Liver (tissue), 7 donors: ENCODE measurements at regions not wholly inside any gene's neighbourhood (a gene's known extent, or its start where the extent isn't known, plus 50 kb on each side); places are given as distances from the start of the nearest gene placed in this dataset.
"Not testable (repeated sequence)": the region's sequence is repeated elsewhere in the genome, so short reads cannot be mapped to it uniquely, and the experiment has no call there.

Source experiments
- DNase-seq: peaks from one replicate; pipeline ENCODE4 v3.0.0-alpha.2; 2017; ENCODE audit warnings: low spot score
- H3K27ac ChIP-seq, 2 donors: one replicate each; pipeline ENCODE4 v1.7.0; 2013; ENCODE audit warnings: inconsistent platforms in 2 of 2, low read length in 2 of 2, control low read depth in 1 of 2, low read depth in 1 of 2, mild to moderate bottlenecking in 1 of 2
- H3K27me3 ChIP-seq, 4 donors: one replicate each; pipeline versions ENCODE4 v1.6.1 to v1.7.0; 2013; ENCODE audit warnings: low read length in 3 of 4, inconsistent platforms in 1 of 4, mild to moderate bottlenecking in 1 of 4, moderate library complexity in 1 of 4; ENCODE audit not compliant: control insufficient read depth in 4 of 4, insufficient read depth in 4 of 4
- H3K36me3 ChIP-seq, 4 donors: one replicate each; pipeline versions ENCODE4 v1.6.1 to v1.7.0; 2013; ENCODE audit warnings: low read length in 3 of 4, mild to moderate bottlenecking in 3 of 4, low read depth in 1 of 4, moderate library complexity in 1 of 4; ENCODE audit not compliant: control insufficient read depth in 4 of 4, insufficient read depth in 3 of 4
- H3K4me1 ChIP-seq, 4 donors: one replicate each; pipeline versions ENCODE4 v1.6.1 to v1.7.0; 2013; ENCODE audit warnings: low read length in 3 of 4, mild to moderate bottlenecking in 3 of 4, moderate library complexity in 1 of 4; ENCODE audit not compliant: control insufficient read depth in 4 of 4, insufficient read depth in 4 of 4
- H3K4me3 ChIP-seq, 3 donors: one replicate each; pipeline versions ENCODE4 v1.6.1 to v1.7.0; 2013; ENCODE audit warnings: low read length in 3 of 3, control low read depth in 1 of 3, low read depth in 1 of 3, mild to moderate bottlenecking in 1 of 3
- H3K9ac ChIP-seq, 2 donors: one replicate each; pipeline ENCODE4 v1.7.0; 2013; ENCODE audit warnings: low read length in 2 of 2, mild to moderate bottlenecking in 2 of 2, moderate library complexity in 2 of 2, control low read depth in 1 of 2, low read depth in 1 of 2
- H3K9me3 ChIP-seq, 4 donors: one replicate each; pipeline versions ENCODE4 v1.6.1 to v1.7.0; 2013; ENCODE audit warnings: low read length in 3 of 4; ENCODE audit not compliant: control insufficient read depth in 4 of 4
- ATF3 ChIP-seq: IDR thresholded peaks from 2 replicates; pipeline ENCODE4 v1.6.1; 2016; ENCODE audit warnings: antibody characterized with exemption
- EGR1 ChIP-seq, 2 donors: IDR thresholded peaks; 2 replicates each; pipeline ENCODE4 v1.6.1; 2016 to 2018; ENCODE audit warnings: antibody characterized with exemption in 2 of 2, low read depth in 2 of 2
- FOXA1 ChIP-seq: IDR thresholded peaks from 2 replicates; pipeline ENCODE4 v1.6.1; 2016; ENCODE audit warnings: antibody characterized with exemption
- FOXA2 ChIP-seq: IDR thresholded peaks from 2 replicates; pipeline ENCODE4 v1.6.1; 2016; ENCODE audit warnings: antibody characterized with exemption
- HNF4A ChIP-seq, 2 donors: conservative IDR thresholded peaks; 2 replicates each; pipeline ENCODE4 v1.6.1; 2016; ENCODE audit warnings: antibody characterized with exemption in 2 of 2, mild to moderate bottlenecking in 2 of 2
- HNF4G ChIP-seq: IDR thresholded peaks from 2 replicates; pipeline ENCODE4 v1.6.1; 2016; ENCODE audit warnings: antibody characterized with exemption
- JUND ChIP-seq, 2 donors: IDR thresholded peaks; 2 replicates each; pipeline ENCODE4 v1.6.1; 2016; ENCODE audit warnings: antibody characterized with exemption in 2 of 2
- MAX ChIP-seq: IDR thresholded peaks from 2 replicates; pipeline ENCODE4 v1.6.1; 2016; ENCODE audit warnings: antibody characterized with exemption
- NR2F2 ChIP-seq: IDR thresholded peaks from 2 replicates; pipeline ENCODE4 v1.6.1; 2016; ENCODE audit warnings: antibody characterized with exemption
- RAD21 ChIP-seq, 2 donors: IDR thresholded peaks; 2 replicates each; pipeline ENCODE4 v1.6.1; 2016; ENCODE audit warnings: antibody characterized with exemption in 2 of 2, mild to moderate bottlenecking in 2 of 2
- REST ChIP-seq: IDR thresholded peaks from 2 replicates; pipeline ENCODE4 v1.6.1; 2016; ENCODE audit warnings: antibody characterized with exemption, mild to moderate bottlenecking
- RXRA ChIP-seq, 2 donors: IDR thresholded peaks; 2 replicates each; pipeline ENCODE4 v1.6.1; 2017 to 2018; ENCODE audit warnings: antibody characterized with exemption in 2 of 2, mild to moderate bottlenecking in 1 of 2
- SP1 ChIP-seq: IDR thresholded peaks from 2 replicates; pipeline ENCODE4 v1.6.1; 2018; ENCODE audit warnings: antibody characterized with exemption, mild to moderate bottlenecking
- YY1 ChIP-seq: IDR thresholded peaks from 2 replicates; pipeline ENCODE4 v1.6.1; 2016; ENCODE audit warnings: antibody characterized with exemption, mild to moderate bottlenecking
- ZBTB33 ChIP-seq: IDR thresholded peaks from 2 replicates; pipeline ENCODE4 v1.6.1; 2016; ENCODE audit warnings: antibody characterized with exemption
- WGBS: extraction: QIAGEN DNeasy Blood & Tissue Kit; methylation state at CpG from one replicate; pipeline ENCODE4 v1.1.7; 2013; 5-methylcytosine and 5-hydroxymethylcytosine counted together
- donor health status: healthy.
- donor health status: healthy.
- donor health status: healthy.
- donor health status: healthy.

- Histone ChIP-seq H3K9me3 (no peaks in the 10 kb centered on the region), H3K4me3 (no peak overlapping the region), H3K27ac (no peak overlapping the region), H3K36me3 (no peaks in the 10 kb centered on the region), H3K9ac (no peak overlapping the region), H3K4me1 (no peaks in the 10 kb centered on the region), H3K27me3 (peaks cover 0 to 8% (median 0%) of the 10 kb centered on the region in 4 donors)
- no peak for DNase-seq
- 66% methylated on average over 4 of the region's 4 CpGs for WGBS
- TF ChIP-seq ATF3 (no peak), FOXA1 (no peak)
Measured at GRCh38 chr2:55775828-55776227, 82.2 kb upstream of the PNPT1 start.

- H3K27ac ChIP-seq, H3K27me3 ChIP-seq, H3K9me3 ChIP-seq, DNase-seq, H3K4me3 ChIP-seq, H3K9ac ChIP-seq, H3K4me1 ChIP-seq, H3K36me3 ChIP-seq: not testable (repeated sequence)
- WGBS: 96% methylated on average over 21 of the region's 31 CpGs
Measured at GRCh38 chr2:55773651-55774050, 80.0 kb upstream of the PNPT1 start.

GRCh38 chr2:55772109-55772980, 78.7 kb upstream of the PNPT1 start:
- no peak overlapping the region for H3K27ac ChIP-seq
- 72% methylated on average over 7 of the region's 7 CpGs for WGBS
- TF ChIP-seq FOXA2 (no peak), FOXA1 (no peak), RAD21 (IDR thresholded peaks at IDR 0.05) (no peak), HNF4A (conservative IDR thresholded peaks at IDR 0.05) (no peak), REST (no peak), RXRA (IDR thresholded peaks at IDR 0.05) (no peak), JUND (IDR thresholded peaks at IDR 0.05) (no peak), NR2F2 (no peak), YY1 (no peak), EGR1 (IDR thresholded peaks at IDR 0.05; ENCODE audit: low read depth in 2 of 2) (no peak), MAX (no peak), HNF4G (no peak), ZBTB33 (no peak), SP1 (no peak), ATF3 (no peak)

More at GRCh38 chr2:55772109-55772980, 78.7 kb upstream of the PNPT1 start:
- no peak overlapping the region for H3K4me3 ChIP-seq
- no peaks in the 10 kb centered on the region for H3K9me3 ChIP-seq
- no peaks in the 10 kb centered on the region for H3K4me1 ChIP-seq
- no peak for DNase-seq
- H3K9ac ChIP-seq: no peak overlapping the region
- no peaks in the 10 kb centered on the region for H3K36me3 ChIP-seq
- peaks cover 0 to 5% (median 0%) of the 10 kb centered on the region in 4 donors for H3K27me3 ChIP-seq
